ENCODE measurements at regions not wholly inside any gene's neighbourhood (a gene's known extent, or its start where the extent isn't known, plus 50 kb on each side); places are given as distances from the start of the nearest gene placed in this dataset.

DNA sequence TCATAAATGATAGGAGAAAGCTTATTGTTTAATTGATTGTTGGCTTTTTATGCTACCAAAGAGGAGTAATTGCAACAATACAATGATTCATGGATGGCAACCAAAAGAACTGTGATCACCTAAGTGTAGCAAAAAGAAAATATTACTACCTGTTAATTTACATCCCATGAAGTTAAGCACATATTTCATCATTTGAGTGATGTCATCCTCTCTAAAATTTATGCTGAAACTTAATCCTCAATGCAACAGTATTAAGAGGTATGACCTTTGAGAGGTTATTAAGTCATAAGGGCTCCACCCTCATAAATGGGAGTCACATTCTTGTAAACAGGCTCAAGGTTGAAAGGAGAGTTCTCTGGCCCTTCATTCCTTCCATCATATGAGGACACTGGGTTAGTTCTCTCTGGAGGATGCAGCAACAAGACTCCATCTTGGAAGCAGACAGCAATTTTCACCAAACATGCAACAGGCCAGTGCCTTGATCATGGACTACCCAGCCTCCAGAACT is 190.6 kb upstream of the GRIK2 start:
- no peak for DNase-seq
- Mint-ChIP-seq H3K27me3 (ENCODE audit: unreplicated experiment) (no peaks in the 10 kb centered on the region), H3K4me3 (ENCODE audit: unreplicated experiment) (no peak overlapping the region), H3K36me3 (ENCODE audit: unreplicated experiment) (no peaks in the 10 kb centered on the region), H3K27ac (ENCODE audit: unreplicated experiment) (no peak overlapping the region), H3K4me1 (ENCODE audit: low read depth, unreplicated experiment) (no peaks in the 10 kb centered on the region), H3K9me3 (ENCODE audit: unreplicated experiment) (no peaks in the 10 kb centered on the region)
- TF ChIP-seq, protein P1, sequence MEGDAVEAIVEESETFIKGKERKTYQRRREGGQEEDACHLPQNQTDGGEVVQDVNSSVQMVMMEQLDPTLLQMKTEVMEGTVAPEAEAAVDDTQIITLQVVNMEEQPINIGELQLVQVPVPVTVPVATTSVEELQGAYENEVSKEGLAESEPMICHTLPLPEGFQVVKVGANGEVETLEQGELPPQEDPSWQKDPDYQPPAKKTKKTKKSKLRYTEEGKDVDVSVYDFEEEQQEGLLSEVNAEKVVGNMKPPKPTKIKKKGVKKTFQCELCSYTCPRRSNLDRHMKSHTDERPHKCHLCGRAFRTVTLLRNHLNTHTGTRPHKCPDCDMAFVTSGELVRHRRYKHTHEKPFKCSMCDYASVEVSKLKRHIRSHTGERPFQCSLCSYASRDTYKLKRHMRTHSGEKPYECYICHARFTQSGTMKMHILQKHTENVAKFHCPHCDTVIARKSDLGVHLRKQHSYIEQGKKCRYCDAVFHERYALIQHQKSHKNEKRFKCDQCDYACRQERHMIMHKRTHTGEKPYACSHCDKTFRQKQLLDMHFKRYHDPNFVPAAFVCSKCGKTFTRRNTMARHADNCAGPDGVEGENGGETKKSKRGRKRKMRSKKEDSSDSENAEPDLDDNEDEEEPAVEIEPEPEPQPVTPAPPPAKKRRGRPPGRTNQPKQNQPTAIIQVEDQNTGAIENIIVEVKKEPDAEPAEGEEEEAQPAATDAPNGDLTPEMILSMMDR (IDR thresholded peaks at IDR 0.05; ENCODE audit: partially characterized antibody, unreplicated experiment): no peak

DNA sequence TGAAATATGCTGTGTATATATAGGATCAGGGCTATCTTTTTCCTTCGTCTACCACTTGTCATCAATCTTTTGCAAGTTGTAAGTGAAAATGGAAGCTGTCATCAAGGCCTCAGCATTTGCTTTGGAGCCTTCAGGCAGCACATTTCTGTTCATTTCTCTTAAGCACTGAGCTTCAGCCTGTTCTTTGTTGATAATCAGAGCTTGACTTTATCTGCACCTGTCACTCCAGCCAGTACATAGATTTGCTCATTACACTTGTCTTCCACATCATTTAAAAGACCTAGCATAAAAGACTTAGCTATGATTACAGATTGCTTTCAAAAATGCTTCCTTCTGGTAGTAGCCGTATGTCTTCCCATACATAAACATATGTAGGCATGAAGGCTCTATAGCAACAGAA is 189.8 kb upstream of the GRIK2 start:
- Mint-ChIP-seq H3K27ac (ENCODE audit: unreplicated experiment) (no peak overlapping the region), H3K27me3 (ENCODE audit: unreplicated experiment) (no peaks in the 10 kb centered on the region), H3K9me3 (ENCODE audit: unreplicated experiment) (no peaks in the 10 kb centered on the region), H3K36me3 (ENCODE audit: unreplicated experiment) (no peaks in the 10 kb centered on the region), H3K4me1 (ENCODE audit: low read depth, unreplicated experiment) (no peaks in the 10 kb centered on the region), H3K4me3 (ENCODE audit: unreplicated experiment) (no peak overlapping the region)
- DNase-seq: no peak
- TF ChIP-seq, protein P1 (IDR thresholded peaks at IDR 0.05; ENCODE audit: partially characterized antibody, unreplicated experiment): no peak

DNA sequence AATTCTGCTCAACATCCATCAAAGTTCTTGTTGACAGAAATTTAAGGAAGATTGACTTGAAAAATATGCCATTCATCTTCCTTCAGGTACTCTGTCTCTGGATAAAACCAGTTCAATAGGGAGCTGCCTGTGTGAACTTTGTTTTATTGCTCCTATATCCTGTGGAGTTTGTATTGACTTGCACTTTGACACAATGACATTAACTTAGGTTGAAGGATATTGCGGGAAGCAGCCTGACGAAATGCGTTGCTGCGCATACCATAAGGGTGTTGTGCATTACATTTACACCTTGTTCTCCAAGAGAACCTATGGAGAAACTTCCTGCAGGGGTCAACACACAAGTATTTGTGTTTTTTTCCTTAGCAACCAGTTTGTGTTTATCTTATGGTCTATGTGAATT is 185.4 kb upstream of the GRIK2 start:
- Mint-ChIP-seq H3K4me3 (ENCODE audit: unreplicated experiment) (no peak overlapping the region), H3K4me1 (ENCODE audit: low read depth, unreplicated experiment) (no peaks in the 10 kb centered on the region), H3K27ac (ENCODE audit: unreplicated experiment) (no peak overlapping the region), H3K36me3 (ENCODE audit: unreplicated experiment) (no peaks in the 10 kb centered on the region), H3K9me3 (ENCODE audit: unreplicated experiment) (no peaks in the 10 kb centered on the region), H3K27me3 (ENCODE audit: unreplicated experiment) (no peaks in the 10 kb centered on the region)
- TF ChIP-seq, protein P1 (IDR thresholded peaks at IDR 0.05; ENCODE audit: partially characterized antibody, unreplicated experiment): no peak
- no peak for DNase-seq

DNA sequence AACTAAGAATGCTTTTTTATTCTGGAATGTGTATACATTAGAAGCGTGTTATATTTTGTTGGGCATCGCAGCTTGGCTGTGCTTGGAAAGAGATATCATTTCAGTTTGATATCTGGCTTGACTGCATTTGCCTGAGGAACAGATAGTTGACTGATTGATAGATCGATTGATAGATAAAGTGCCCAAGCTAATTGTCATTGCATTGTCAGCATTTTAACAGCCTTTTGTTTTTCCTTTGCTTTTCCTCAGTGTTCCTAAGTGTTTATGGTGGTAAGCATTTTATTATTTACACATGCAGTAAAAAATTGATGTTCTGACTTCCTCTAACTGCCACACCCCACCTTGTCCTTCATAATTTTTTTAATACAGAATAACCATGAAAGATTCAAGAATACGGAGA is 180.9 kb upstream of the GRIK2 start:
- TF ChIP-seq, protein P1 (IDR thresholded peaks at IDR 0.05; ENCODE audit: partially characterized antibody, unreplicated experiment): no peak
- Mint-ChIP-seq H3K4me3 (ENCODE audit: unreplicated experiment) (no peak overlapping the region), H3K36me3 (ENCODE audit: unreplicated experiment) (no peaks in the 10 kb centered on the region), H3K9me3 (ENCODE audit: unreplicated experiment) (no peaks in the 10 kb centered on the region), H3K27ac (ENCODE audit: unreplicated experiment) (no peak overlapping the region), H3K4me1 (ENCODE audit: low read depth, unreplicated experiment) (no peaks in the 10 kb centered on the region), H3K27me3 (ENCODE audit: unreplicated experiment) (peaks cover 1% of the 10 kb centered on the region)
- no peak for DNase-seq

DNA sequence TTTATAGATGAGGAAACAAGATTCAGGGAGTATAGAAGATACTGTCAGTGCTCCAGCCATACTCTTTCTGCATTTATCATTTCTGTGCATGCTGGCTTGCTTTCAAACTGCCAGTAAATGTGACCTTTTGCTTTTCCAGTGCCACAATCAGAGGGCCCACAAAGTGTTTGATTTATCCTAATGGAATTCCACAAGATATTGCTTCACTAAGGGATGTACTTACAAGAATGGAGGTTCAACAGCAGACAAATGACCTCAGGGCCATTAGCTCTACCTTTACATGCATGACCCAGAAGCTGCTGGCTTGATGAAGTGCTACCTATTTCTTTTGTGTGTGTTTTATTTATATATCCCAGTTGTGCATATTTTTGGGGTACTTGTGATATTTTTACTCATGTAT is 171.5 kb upstream of the GRIK2 start:
- DNase-seq: no peak
- no peak overlapping the region for H3K4me3 Mint-ChIP-seq (ENCODE audit: unreplicated experiment)
- H3K9me3 Mint-ChIP-seq (ENCODE audit: unreplicated experiment): peaks cover 2% of the 10 kb centered on the region
- no peaks in the 10 kb centered on the region for H3K27me3 Mint-ChIP-seq (ENCODE audit: unreplicated experiment)
- H3K36me3 Mint-ChIP-seq (ENCODE audit: unreplicated experiment): no peaks in the 10 kb centered on the region
- no peak overlapping the region for H3K27ac Mint-ChIP-seq (ENCODE audit: unreplicated experiment)
- no peaks in the 10 kb centered on the region for H3K4me1 Mint-ChIP-seq (ENCODE audit: low read depth, unreplicated experiment)
- TF ChIP-seq, protein P1 (IDR thresholded peaks at IDR 0.05; ENCODE audit: partially characterized antibody, unreplicated experiment): no peak
